AG04450 (cell line): ENCODE measurements at regions not wholly inside any gene's neighbourhood (a gene's known extent, or its start where the extent isn't known, plus 50 kb on each side); places are given as distances from the start of the nearest gene placed in this dataset.
A peak's percentile ranks its signal among the peaks of the same experiment; 100 is the strongest.

Experiments
- CTCF ChIA-PET: fragments of 300-600, 350-600 bp; formaldehyde crosslinking; extraction: SDS; loops from one replicate; lab custom pipeline; 2022; ENCODE audit warnings: antibody characterized with exemption, inconsistent platforms; lab: Charles Lee
- POLR2A ChIA-PET: fragments of 350-600 bp; formaldehyde crosslinking; extraction: SDS; loops from one replicate; lab custom pipeline; 2021; ENCODE audit warnings: antibody characterized with exemption, inconsistent platforms; lab: Yijun Ruan, JAX
- DNase-seq: peaks from one replicate; pipeline ENCODE4 v3.0.0-alpha.2; 2011; ENCODE audit warnings: low read depth, low spot score
- H3K27ac ChIP-seq: one replicate; pipeline ENCODE4 v1.5.1; 2012; ENCODE audit warnings: low read depth, low read length, control low read depth
- H3K27me3 ChIP-seq: one replicate; pipeline ENCODE4 v1.6.0; 2012; ENCODE audit warnings: low read length; ENCODE audit not compliant: control insufficient read depth, insufficient read depth
- H3K4me3 ChIP-seq: 2 replicates; pipeline ENCODE4 v1.5.1; 2011; ENCODE audit warnings: mild to moderate bottlenecking, low read depth, low read length, control low read depth
- H3K9me3 ChIP-seq: 2 replicates; pipeline ENCODE4 v1.5.1; 2012; ENCODE audit warnings: low read length; ENCODE audit not compliant: control insufficient read depth, insufficient read depth
- CTCF ChIP-seq: IDR thresholded peaks from 2 replicates; pipeline ENCODE4 v1.5.1; 2011; ENCODE audit warnings: low read depth, low read length, control low read depth, inconsistent platforms

- ChIA-PET POLR2A (no interaction called here), CTCF (no interaction called here)
- H3K27ac ChIP-seq, result no peak overlapping the region
- no peak for DNase-seq
- no peak for TF ChIP-seq CTCF
- no peak overlapping the region for H3K4me3 ChIP-seq
- peaks cover 2% of the 10 kb centered on the region; the same call in 1 of the 2 replicates for H3K9me3 ChIP-seq
- H3K27me3 ChIP-seq, result no peaks in the 10 kb centered on the region
Observed at GRCh38 chr9:80866576-80867227, 822.6 kb downstream of the TLE1 start.

- no peak for DNase-seq
- no peak for TF ChIP-seq CTCF
- ChIA-PET CTCF (no interaction called here), POLR2A (no interaction called here)
- Histone ChIP-seq H3K27me3 (no peaks in the 10 kb centered on the region), H3K27ac (no peak overlapping the region), H3K4me3 (no peak overlapping the region), H3K9me3 (peaks cover 2% of the 10 kb centered on the region; the same call in 1 of the 2 replicates)
Observed at GRCh38 chr9:80866121-80866520, 823.2 kb downstream of the TLE1 start.

- Histone ChIP-seq H3K4me3 (no peak overlapping the region), H3K27me3 (no peaks in the 10 kb centered on the region), H3K27ac (no peak overlapping the region), H3K9me3 (no peaks in the 10 kb centered on the region)
- ChIA-PET CTCF (no interaction called here), POLR2A (no interaction called here)
- DNase-seq, result no peak
- no peak for TF ChIP-seq CTCF
Observed at GRCh38 chr9:80843028-80843427, 846.3 kb downstream of the TLE1 start.

- Histone ChIP-seq H3K27ac (no peak overlapping the region), H3K9me3 (no peaks in the 10 kb centered on the region), H3K4me3 (no peak overlapping the region), H3K27me3 (no peaks in the 10 kb centered on the region)
- TF ChIP-seq CTCF, result no peak
- peak; percentile 3 for DNase-seq
- ChIA-PET CTCF (no interaction called here), POLR2A (no interaction called here)
Observed at GRCh38 chr9:80842389-80842788, 847.0 kb downstream of the TLE1 start.

- no peak for TF ChIP-seq CTCF
- ChIA-PET CTCF (no interaction called here), POLR2A (no interaction called here)
- Histone ChIP-seq H3K27ac (no peak overlapping the region), H3K9me3 (no peaks in the 10 kb centered on the region), H3K27me3 (no peaks in the 10 kb centered on the region), H3K4me3 (no peak overlapping the region)
- no peak for DNase-seq
Observed at GRCh38 chr9:80841888-80842287, 847.5 kb downstream of the TLE1 start.
